Kidney epithelial cell (primary cell): ENCODE measurements at regions not wholly inside any gene's neighbourhood (a gene's known extent, or its start where the extent isn't known, plus 50 kb on each side); places are given as distances from the start of the nearest gene placed in this dataset.

Source experiments
- DNase-seq: peaks from one replicate; pipeline ENCODE4 v3.0.0-alpha.2; 2010; ENCODE audit warnings: low read depth
- H3K27me3 ChIP-seq: 2 replicates; pipeline ENCODE4 v1.6.0; 2011; ENCODE audit warnings: low read length; ENCODE audit not compliant: control insufficient read depth, insufficient read depth
- H3K36me3 ChIP-seq: 2 replicates; pipeline ENCODE4 v1.5.1; 2011; ENCODE audit warnings: low read length; ENCODE audit not compliant: control insufficient read depth, insufficient read depth
- H3K4me3 ChIP-seq: 2 replicates; pipeline ENCODE4 v1.5.1; 2011; ENCODE audit warnings: low read depth, mild to moderate bottlenecking, control low read depth, low read length
- CTCF ChIP-seq: IDR thresholded peaks from 2 replicates; pipeline ENCODE4 v1.5.1; 2011; ENCODE audit warnings: mild to moderate bottlenecking, moderate library complexity, low read length, control low read depth, inconsistent platforms; ENCODE audit not compliant: insufficient read depth, poor library complexity, severe bottlenecking

GRCh38 chr2:106012001-106012590 lies 182.0 kb downstream of the UXS1 start:
- Histone ChIP-seq H3K36me3 (no peaks in the 10 kb centered on the region), H3K4me3 (no peak overlapping the region), H3K27me3 (no peaks in the 10 kb centered on the region)
- no peak for DNase-seq
- TF ChIP-seq CTCF, result no peak

- TF ChIP-seq CTCF, result no peak
- H3K4me3 ChIP-seq, result no peak overlapping the region
- H3K36me3 ChIP-seq, result no peaks in the 10 kb centered on the region
- no peak for DNase-seq
- H3K27me3 ChIP-seq, result no peaks in the 10 kb centered on the region
Observed at GRCh38 chr2:106011380-106011779, 182.7 kb downstream of the UXS1 start.

GRCh38 chr2:106010818-106011355 lies 183.2 kb downstream of the UXS1 start:
- DNase-seq, result no peak
- no peak overlapping the region for H3K4me3 ChIP-seq
- TF ChIP-seq CTCF, result no peak
- no peaks in the 10 kb centered on the region for H3K36me3 ChIP-seq
- H3K27me3 ChIP-seq, result no peaks in the 10 kb centered on the region

- Histone ChIP-seq H3K4me3 (no peak overlapping the region), H3K27me3 (no peaks in the 10 kb centered on the region), H3K36me3 (no peaks in the 10 kb centered on the region)
- no peak for TF ChIP-seq CTCF
- no peak for DNase-seq
Observed at GRCh38 chr2:106009096-106009495, 185.0 kb downstream of the UXS1 start.

GRCh38 chr2:106004851-106005250 lies 189.2 kb downstream of the UXS1 start:
- DNase-seq, result no peak
- Histone ChIP-seq H3K4me3 (no peak overlapping the region), H3K27me3 (no peaks in the 10 kb centered on the region), H3K36me3 (no peaks in the 10 kb centered on the region)
- TF ChIP-seq CTCF, result no peak
